Stimulated activated naive B cell treated with anti-CD40 and anti-IgM and Interleukin-4, amounts not matched to agents 10 μg/mL and 1 μg/mL and 100 μg/mL, for 72 hours (primary cell): ENCODE measurements at regions not wholly inside any gene's neighbourhood (a gene's known extent, or its start where the extent isn't known, plus 50 kb on each side); places are given as distances from the start of the nearest gene placed in this dataset.
A peak's percentile ranks its signal among the peaks of the same experiment; 100 is the strongest.

Experiments used
- ATAC-seq, 2 donors: fragments of 150-1000 bp; cut with Tn5 transposase; replicated peaks; 2 replicates each; pipeline ENCODE4 v1.10.0; 2021; ENCODE audit warnings: moderate library complexity in 1 of 2
- DNase-seq: peaks from one replicate; pipeline ENCODE4 v3.0.0; 2021
- H3K27ac Mint-ChIP-seq: one replicate; pipeline ENCODE4 v1.8.0; 2022; ENCODE audit warnings: mild to moderate bottlenecking, mixed read lengths
- H3K27me3 Mint-ChIP-seq, 2 donors: one replicate each; pipeline ENCODE4 v1.8.0; 2022; ENCODE audit warnings: mixed read lengths in 2 of 2
- H3K36me3 Mint-ChIP-seq, 2 donors: one replicate each; pipeline ENCODE4 v1.8.0; 2022; ENCODE audit warnings: mixed read lengths in 2 of 2, mild to moderate bottlenecking in 1 of 2
- H3K4me1 Mint-ChIP-seq, 2 donors: one replicate each; pipeline ENCODE4 v1.8.0; 2022; ENCODE audit warnings: mixed read lengths in 2 of 2, mild to moderate bottlenecking in 1 of 2
- H3K4me3 Mint-ChIP-seq, 2 donors: one replicate each; pipeline ENCODE4 v1.8.0; 2022; ENCODE audit warnings: mild to moderate bottlenecking in 2 of 2, mixed read lengths in 2 of 2, moderate library complexity in 1 of 2
- H3K9me3 Mint-ChIP-seq, 2 donors: one replicate each; pipeline ENCODE4 v1.8.0; 2022; ENCODE audit warnings: mixed read lengths in 2 of 2, mild to moderate bottlenecking in 1 of 2

DNA sequence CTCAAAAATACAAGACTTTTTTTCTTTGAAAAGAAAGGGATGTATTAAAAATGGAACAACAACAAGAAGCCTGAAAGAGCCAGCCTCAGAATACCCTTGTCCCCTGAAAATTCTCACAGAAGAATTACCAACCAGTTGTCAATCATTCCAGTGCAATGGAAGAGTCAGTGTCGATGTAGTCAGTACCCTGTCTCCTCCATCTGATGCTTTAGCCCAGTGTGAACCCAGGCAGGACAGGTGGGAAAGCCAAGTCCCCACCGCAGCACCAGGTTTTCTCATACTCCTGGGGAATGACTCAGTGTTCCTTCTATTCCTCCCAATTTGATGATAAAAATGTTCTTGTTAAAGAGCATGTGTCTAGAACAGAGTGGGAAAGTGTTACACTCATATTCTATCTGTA, 332.0 kb upstream of the CHAC2 start:
- Mint-ChIP-seq H3K9me3 (no peaks in the 10 kb centered on the region), H3K36me3 (no peaks in the 10 kb centered on the region), H3K27ac (no peak overlapping the region), H3K27me3 (no peaks in the 10 kb centered on the region), H3K4me1 (no peaks in the 10 kb centered on the region), H3K4me3 (no peak overlapping the region)
- ATAC-seq = no peak
- no peak for DNase-seq

GRCh38 chr2:53434466-53434865, 333.1 kb upstream of the CHAC2 start:
- Mint-ChIP-seq H3K27me3 (no peaks in the 10 kb centered on the region), H3K36me3 (no peaks in the 10 kb centered on the region), H3K9me3 (no peaks in the 10 kb centered on the region), H3K4me1 (no peaks in the 10 kb centered on the region), H3K4me3 (no peak overlapping the region), H3K27ac (no peak overlapping the region)
- no peak for DNase-seq
- no peak for ATAC-seq

- ATAC-seq = no peak
- Mint-ChIP-seq H3K27ac (no peak overlapping the region), H3K4me3 (no peak overlapping the region)
These were observed 334.7 kb upstream of the CHAC2 start for GRCh38 chr2:53432936-53433335.

GRCh38 chr2:53429901-53430300, 337.7 kb upstream of the CHAC2 start:
- Mint-ChIP-seq H3K36me3 (no peaks in the 10 kb centered on the region), H3K9me3 (no peaks in the 10 kb centered on the region)

More at GRCh38 chr2:53432936-53433335, 334.7 kb upstream of the CHAC2 start:
- Mint-ChIP-seq H3K9me3 (no peaks in the 10 kb centered on the region), H3K27me3 (no peaks in the 10 kb centered on the region), H3K36me3 (no peaks in the 10 kb centered on the region), H3K4me1 (no peaks in the 10 kb centered on the region)
- DNase-seq = no peak

DNA sequence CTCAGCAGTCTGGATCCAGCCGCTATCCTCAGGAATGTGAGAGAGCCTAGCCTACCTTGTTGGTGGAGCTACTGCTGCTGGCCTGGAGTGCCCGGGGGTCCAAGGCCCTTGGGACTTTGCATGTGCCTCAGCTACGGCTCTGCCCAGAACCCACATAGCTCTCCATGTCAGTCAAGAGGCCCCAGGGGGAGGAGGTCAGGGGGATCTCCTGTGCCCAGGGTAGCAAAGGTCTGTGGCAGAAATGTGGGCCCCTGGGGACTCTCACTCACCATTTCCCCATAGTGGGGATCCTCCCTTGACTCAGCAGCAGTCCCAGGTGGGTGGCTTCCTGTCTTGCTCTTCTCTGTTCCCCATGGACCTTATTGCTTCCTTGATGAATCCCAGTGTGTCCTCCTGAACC, 342.7 kb upstream of the CHAC2 start:
- ATAC-seq = peak; percentile 84 to 93
- peaks cover 12% of the 10 kb centered on the region in 2 donors for H3K4me1 Mint-ChIP-seq
- H3K9me3 Mint-ChIP-seq = peaks cover 0 to 1% of the 10 kb centered on the region in 2 donors
- no peak overlapping the region for H3K27ac Mint-ChIP-seq
- peaks cover 0 to 4% of the 10 kb centered on the region in 2 donors for H3K27me3 Mint-ChIP-seq
- H3K36me3 Mint-ChIP-seq = no peaks in the 10 kb centered on the region
- peak; percentile 44 for DNase-seq
- no peak overlapping the region for H3K4me3 Mint-ChIP-seq

More at GRCh38 chr2:53429901-53430300, 337.7 kb upstream of the CHAC2 start:
- ATAC-seq (no peak), DNase-seq (no peak)
- H3K4me3 Mint-ChIP-seq = no peak overlapping the region
- H3K27ac Mint-ChIP-seq = no peak overlapping the region
- peaks cover 4 to 5% of the 10 kb centered on the region in 2 donors for H3K4me1 Mint-ChIP-seq
- no peaks in the 10 kb centered on the region for H3K27me3 Mint-ChIP-seq

DNA sequence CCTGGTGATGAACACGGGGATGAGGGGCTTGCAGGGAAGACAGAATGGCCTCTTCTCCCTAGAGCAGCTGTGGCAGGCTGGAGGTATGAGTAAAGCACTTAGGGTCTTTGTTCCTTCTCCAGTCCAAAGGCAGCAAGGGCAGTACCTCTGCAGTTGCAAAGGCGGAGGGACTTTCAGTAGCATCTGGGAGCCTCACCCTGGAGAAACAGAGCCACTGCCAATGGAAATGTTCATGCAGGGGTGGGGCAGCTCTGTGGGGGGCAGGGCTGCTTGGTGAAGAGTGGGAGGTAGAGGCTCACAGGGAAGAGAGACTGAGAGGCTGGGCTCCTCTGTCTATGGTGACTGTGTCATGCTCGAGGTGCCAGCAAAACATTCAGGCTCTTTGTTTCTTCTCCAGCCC, 344.1 kb upstream of the CHAC2 start:
- Mint-ChIP-seq H3K27me3 (peaks cover 0 to 4% of the 10 kb centered on the region in 2 donors), H3K4me3 (no peak overlapping the region), H3K4me1 (peaks cover 12% of the 10 kb centered on the region in 2 donors), H3K36me3 (no peaks in the 10 kb centered on the region), H3K9me3 (peaks cover 0 to 1% of the 10 kb centered on the region in 2 donors), H3K27ac (no peak overlapping the region)
- DNase-seq (no peak), ATAC-seq (no peak)

DNA sequence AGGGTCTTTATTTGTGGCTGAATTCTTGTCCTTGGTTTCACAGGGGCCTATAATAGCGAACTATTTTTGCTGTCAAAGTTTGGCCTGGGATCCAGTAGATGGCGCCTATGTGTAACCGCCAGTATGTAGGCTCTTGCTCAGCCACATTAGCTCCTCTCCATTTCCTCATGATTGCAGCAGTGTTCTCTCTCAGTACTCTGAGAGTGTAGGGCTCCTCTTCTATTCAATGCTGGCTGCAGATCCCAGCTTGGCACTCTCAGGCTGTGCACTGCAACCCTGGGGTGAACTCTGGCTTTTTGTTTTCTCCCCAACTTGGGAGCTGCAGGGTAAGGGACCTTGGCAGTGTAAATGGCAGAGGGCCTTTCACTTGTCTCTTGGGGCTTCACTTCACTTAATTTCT, 344.6 kb upstream of the CHAC2 start:
- H3K9me3 Mint-ChIP-seq = peaks cover 0 to 1% of the 10 kb centered on the region in 2 donors
- no peak for DNase-seq
- peaks cover 12% of the 10 kb centered on the region in 2 donors for H3K4me1 Mint-ChIP-seq
- no peak overlapping the region for H3K4me3 Mint-ChIP-seq
- no peaks in the 10 kb centered on the region for H3K36me3 Mint-ChIP-seq
- no peak overlapping the region for H3K27ac Mint-ChIP-seq
- peaks cover 0 to 4% of the 10 kb centered on the region in 2 donors for H3K27me3 Mint-ChIP-seq
- ATAC-seq = peak; percentile 37 to 67

DNA sequence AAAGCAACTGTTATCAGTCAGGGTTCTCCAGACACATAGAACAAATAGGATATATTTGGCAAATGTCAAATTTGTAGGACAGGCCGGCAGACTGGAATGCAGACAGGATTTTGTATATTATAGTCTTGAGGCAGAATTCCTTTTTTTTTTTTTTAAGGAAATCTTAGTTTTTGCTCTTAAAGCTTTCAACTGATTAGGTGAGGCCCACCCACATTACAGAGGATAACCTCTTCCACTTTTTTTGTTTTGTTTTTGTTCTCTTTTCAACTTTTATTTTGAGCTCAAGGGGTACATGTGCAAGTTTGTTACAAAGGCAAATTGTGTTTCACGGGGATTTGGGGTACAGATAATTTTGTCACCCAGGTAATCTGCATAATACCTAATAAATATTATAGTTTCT, 350.2 kb upstream of the CHAC2 start:
- H3K27ac Mint-ChIP-seq = no peak overlapping the region
- H3K4me3 Mint-ChIP-seq = no peak overlapping the region
- no peak for ATAC-seq
- no peak for DNase-seq
- peaks cover 0 to 5% of the 10 kb centered on the region in 2 donors for H3K9me3 Mint-ChIP-seq
- H3K27me3 Mint-ChIP-seq = no peaks in the 10 kb centered on the region
- H3K36me3 Mint-ChIP-seq = no peaks in the 10 kb centered on the region
- H3K4me1 Mint-ChIP-seq = no peaks in the 10 kb centered on the region

DNA sequence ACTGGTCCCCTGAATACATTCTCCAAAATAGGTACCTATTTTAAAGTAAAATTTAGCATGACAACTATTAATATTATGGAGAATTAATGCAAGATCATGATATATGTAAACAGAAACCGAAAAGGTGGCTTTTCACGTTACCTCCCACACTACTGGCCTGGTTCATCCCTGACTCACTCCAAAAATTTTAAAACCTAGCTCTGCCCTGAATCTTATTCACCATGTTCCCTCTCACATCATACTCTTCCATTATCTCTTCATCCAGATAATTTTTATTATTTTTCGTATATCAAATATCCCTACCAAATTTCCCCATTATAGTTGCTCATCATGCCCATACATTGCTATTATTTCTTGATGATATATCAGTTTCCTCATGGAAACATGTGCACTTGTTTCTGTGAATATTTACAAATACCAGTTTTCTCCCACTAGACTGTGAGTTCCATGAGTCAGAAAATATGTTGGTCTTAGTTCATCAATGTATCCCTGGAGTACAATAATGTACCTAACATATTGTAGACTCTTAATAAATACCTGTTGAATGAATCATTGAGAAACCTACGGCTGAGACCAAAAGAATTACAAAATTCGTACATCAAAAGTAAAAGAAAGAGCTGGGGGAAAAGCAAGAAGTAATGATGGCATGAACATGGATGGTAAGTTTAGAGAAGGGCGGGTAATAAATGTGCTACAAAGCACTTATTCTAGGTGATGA, 360.1 kb upstream of the CHAC2 start:
- Mint-ChIP-seq H3K27ac (no peak overlapping the region), H3K9me3 (peaks cover 4 to 5% of the 10 kb centered on the region in 2 donors), H3K4me3 (no peak overlapping the region), H3K36me3 (no peaks in the 10 kb centered on the region), H3K27me3 (no peaks in the 10 kb centered on the region), H3K4me1 (no peaks in the 10 kb centered on the region)
- DNase-seq (no peak), ATAC-seq (no peak)

- H3K27ac Mint-ChIP-seq = no peak overlapping the region
- H3K4me3 Mint-ChIP-seq = no peak overlapping the region
- DNase-seq (no peak), ATAC-seq (no peak)
- H3K36me3 Mint-ChIP-seq = no peaks in the 10 kb centered on the region
- H3K9me3 Mint-ChIP-seq = peaks cover 2 to 10% of the 10 kb centered on the region in 2 donors
- no peaks in the 10 kb centered on the region for H3K4me1 Mint-ChIP-seq
- no peaks in the 10 kb centered on the region for H3K27me3 Mint-ChIP-seq
These were observed 363.7 kb upstream of the CHAC2 start for GRCh38 chr2:53403792-53404413.

- H3K27ac Mint-ChIP-seq = no peak overlapping the region
- no peaks in the 10 kb centered on the region for H3K36me3 Mint-ChIP-seq
- H3K27me3 Mint-ChIP-seq = no peaks in the 10 kb centered on the region
- no peaks in the 10 kb centered on the region for H3K4me1 Mint-ChIP-seq
- no peak overlapping the region for H3K4me3 Mint-ChIP-seq
- DNase-seq = no peak
- H3K9me3 Mint-ChIP-seq = peaks cover 2 to 3% of the 10 kb centered on the region in 2 donors
- ATAC-seq = no peak
These were observed 370.5 kb upstream of the CHAC2 start for GRCh38 chr2:53397085-53397484.

DNA sequence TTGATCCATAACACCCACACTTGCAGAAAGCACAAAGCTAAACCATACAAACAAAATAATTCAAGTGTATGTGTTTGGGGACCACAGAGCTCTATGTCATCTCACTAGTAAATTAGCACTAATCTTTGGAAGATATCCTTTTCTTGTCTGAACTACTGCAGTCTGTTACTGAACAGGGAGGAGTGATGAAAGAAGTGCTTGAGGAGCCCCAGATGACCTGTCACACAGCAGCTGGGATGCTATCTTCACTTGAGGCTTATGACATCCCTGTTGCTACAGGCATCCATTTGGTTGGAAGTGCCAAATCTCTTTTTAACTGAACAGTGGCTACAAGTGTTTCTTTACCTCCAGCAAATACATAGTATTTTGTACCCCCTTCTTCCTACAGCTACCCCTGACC, 386.3 kb upstream of the CHAC2 start:
- H3K27ac Mint-ChIP-seq = no peak overlapping the region
- no peaks in the 10 kb centered on the region for H3K4me1 Mint-ChIP-seq
- H3K9me3 Mint-ChIP-seq = peaks cover under 1 to 8% of the 10 kb centered on the region in 2 donors
- DNase-seq (no peak), ATAC-seq (no peak)
- H3K36me3 Mint-ChIP-seq = no peaks in the 10 kb centered on the region
- no peak overlapping the region for H3K4me3 Mint-ChIP-seq
- H3K27me3 Mint-ChIP-seq = peaks cover 0 to 5% of the 10 kb centered on the region in 2 donors

DNA sequence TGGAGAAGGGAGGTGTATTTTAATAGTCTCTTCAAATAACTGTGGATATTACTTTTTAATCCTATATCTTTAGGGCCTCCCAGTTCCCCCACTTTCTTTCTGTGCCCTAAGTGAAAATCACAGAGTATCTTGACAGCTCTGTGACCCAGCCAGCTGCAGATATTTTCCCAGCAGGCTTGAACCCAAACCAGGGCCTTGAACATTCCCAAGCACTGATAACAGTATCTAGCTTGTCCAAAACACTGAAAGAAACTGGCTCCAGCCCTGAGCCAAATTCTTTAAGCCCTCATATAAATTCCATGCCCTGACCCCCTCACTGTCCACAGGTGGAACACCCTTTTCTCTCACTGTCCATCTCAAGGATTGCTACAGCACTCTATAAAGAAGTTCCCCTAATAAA, 388.1 kb upstream of the CHAC2 start:
- Mint-ChIP-seq H3K27me3 (peaks cover 0 to 5% of the 10 kb centered on the region in 2 donors), H3K9me3 (peaks cover 0 to 14% of the 10 kb centered on the region in 2 donors), H3K4me1 (no peaks in the 10 kb centered on the region), H3K4me3 (no peak overlapping the region), H3K27ac (no peak overlapping the region), H3K36me3 (no peaks in the 10 kb centered on the region)
- ATAC-seq (no peak), DNase-seq (no peak)

GRCh38 chr2:53378791-53379190, 388.8 kb upstream of the CHAC2 start:
- H3K27me3 Mint-ChIP-seq = peaks cover 0 to 5% of the 10 kb centered on the region in 2 donors
- ATAC-seq (no peak), DNase-seq (no peak)
- H3K36me3 Mint-ChIP-seq = no peaks in the 10 kb centered on the region
- H3K9me3 Mint-ChIP-seq = peaks cover 0 to 14% of the 10 kb centered on the region in 2 donors
- H3K4me3 Mint-ChIP-seq = no peak overlapping the region
- H3K4me1 Mint-ChIP-seq = no peaks in the 10 kb centered on the region
- no peak overlapping the region for H3K27ac Mint-ChIP-seq

DNA sequence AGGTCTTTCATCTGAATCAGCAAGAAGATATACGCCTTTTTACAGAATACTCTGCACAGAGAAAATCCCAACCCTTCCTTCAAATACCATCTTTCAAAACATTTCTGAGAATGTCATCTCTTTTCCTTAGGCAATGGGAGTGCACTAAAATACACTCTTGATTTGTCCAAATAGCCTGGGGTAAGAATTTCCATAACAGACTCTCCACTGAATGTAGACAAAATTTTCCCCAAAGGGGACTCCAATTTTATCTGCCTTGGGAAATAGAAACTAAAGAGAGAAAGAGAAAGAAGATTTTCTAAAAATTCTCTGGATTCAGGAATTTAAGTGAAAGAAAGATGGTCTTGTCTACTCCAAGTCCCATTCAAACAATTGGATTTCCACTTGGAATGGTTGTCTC, 394.5 kb upstream of the CHAC2 start:
- peaks cover 0 to 5% of the 10 kb centered on the region in 2 donors for H3K27me3 Mint-ChIP-seq
- H3K4me1 Mint-ChIP-seq = no peaks in the 10 kb centered on the region
- peaks cover 0 to 13% of the 10 kb centered on the region in 2 donors for H3K9me3 Mint-ChIP-seq
- H3K4me3 Mint-ChIP-seq = no peak overlapping the region
- H3K36me3 Mint-ChIP-seq = no peaks in the 10 kb centered on the region
- DNase-seq (no peak), ATAC-seq (no peak)
- H3K27ac Mint-ChIP-seq = no peak overlapping the region
